HCEC 1CT (cell line): ENCODE measurements at regions not wholly inside any gene's neighbourhood (a gene's known extent, or its start where the extent isn't known, plus 50 kb on each side); places are given as distances from the start of the nearest gene placed in this dataset.
"Not testable (repeated sequence)": the region's sequence is repeated elsewhere in the genome, so short reads cannot be mapped to it uniquely, and the experiment has no call there.

Experiments
- DNase-seq: peaks from one replicate; pipeline ENCODE4 v3.0.0-alpha.2; 2017

GRCh38 chr12:24503477-24503876 lies 445.4 kb downstream of the BCAT1 start:
- DNase-seq, result not testable (repeated sequence)

GRCh38 chr12:24500831-24501230 lies 448.1 kb downstream of the BCAT1 start:
- peak; percentile 66 for DNase-seq

GRCh38 chr12:24500421-24500820 lies 448.5 kb downstream of the BCAT1 start:
- no peak for DNase-seq

- DNase-seq, result peak; percentile 79
Measured at GRCh38 chr12:24499151-24500146, 449.5 kb downstream of the BCAT1 start.

- DNase-seq, result peak; percentile 81
Measured at GRCh38 chr12:24496755-24497154, 452.1 kb downstream of the BCAT1 start.

GRCh38 chr12:24494401-24494800 lies 454.5 kb downstream of the BCAT1 start:
- DNase-seq, result peak; percentile 45

- DNase-seq, result no peak
Measured at GRCh38 chr12:24491968-24492367, 456.9 kb downstream of the BCAT1 start.

GRCh38 chr12:24489939-24490338 lies 459.0 kb downstream of the BCAT1 start:
- no peak for DNase-seq

GRCh38 chr12:24488906-24489619 lies 459.8 kb downstream of the BCAT1 start:
- DNase-seq, result no peak

- peak; percentile 39 for DNase-seq
Measured at GRCh38 chr12:24488091-24488596, 460.8 kb downstream of the BCAT1 start.

- peak; percentile 46 for DNase-seq
Measured at GRCh38 chr12:24487606-24488005, 461.3 kb downstream of the BCAT1 start.

- no peak for DNase-seq
Measured at GRCh38 chr12:24483732-24484131, 465.2 kb downstream of the BCAT1 start.

- peak; percentile 68 for DNase-seq
Measured at GRCh38 chr12:24482882-24483604, 465.9 kb downstream of the BCAT1 start.

GRCh38 chr12:24482044-24482443 lies 466.9 kb downstream of the BCAT1 start:
- DNase-seq, result no peak

- DNase-seq, result no peak
Measured at GRCh38 chr12:24480766-24481449, 468.0 kb downstream of the BCAT1 start.

- DNase-seq, result no peak
Measured at GRCh38 chr12:24479131-24479530, 469.8 kb downstream of the BCAT1 start.

GRCh38 chr12:24478254-24478653 lies 470.6 kb downstream of the BCAT1 start:
- DNase-seq, result no peak

GRCh38 chr12:24476310-24476709 lies 472.6 kb downstream of the BCAT1 start:
- no peak for DNase-seq

- no peak for DNase-seq
Measured at GRCh38 chr12:24475337-24475736, 473.6 kb downstream of the BCAT1 start.

- DNase-seq, result no peak
Measured at GRCh38 chr12:24473097-24473496, 475.8 kb downstream of the BCAT1 start.

- DNase-seq, result peak; percentile 74
Measured at GRCh38 chr12:24470050-24470449, 478.9 kb downstream of the BCAT1 start.

GRCh38 chr12:24469089-24469488 lies 479.8 kb downstream of the BCAT1 start:
- no peak for DNase-seq
